ENCODE measurements at regions not wholly inside any gene's neighbourhood (a gene's known extent, or its start where the extent isn't known, plus 50 kb on each side); places are given as distances from the start of the nearest gene placed in this dataset.
"Not testable (repeated sequence)": the region's sequence is repeated elsewhere in the genome, so short reads cannot be mapped to it uniquely, and the experiment has no call there.

GRCh38 chr13:108096301-108096915 lies 118.9 kb downstream of the LIG4 start:
- DNase-seq (ENCODE audit: low spot score in 2 of 2): no peak
- H3K4me1 Mint-ChIP-seq: no peaks in the 10 kb centered on the region
- peaks cover 2% of the 10 kb centered on the region for H3K9me3 Mint-ChIP-seq
- no peak overlapping the region for H3K4me3 Mint-ChIP-seq
- ATAC-seq: no peak
- H3K36me3 Mint-ChIP-seq: no peaks in the 10 kb centered on the region
- H3K27ac Mint-ChIP-seq: no peak overlapping the region

GRCh38 chr13:108095036-108095435 lies 120.3 kb downstream of the LIG4 start:
- Mint-ChIP-seq H3K4me1 (no peaks in the 10 kb centered on the region), H3K36me3 (no peaks in the 10 kb centered on the region), H3K9me3 (peaks cover 2% of the 10 kb centered on the region), H3K27ac (no peak overlapping the region), H3K4me3 (no peak overlapping the region)
- no peak for ATAC-seq
- DNase-seq (ENCODE audit: low spot score in 2 of 2): no peak

- peaks cover 2% of the 10 kb centered on the region for H3K9me3 Mint-ChIP-seq
- ATAC-seq (no peak), DNase-seq (ENCODE audit: low spot score in 2 of 2) (no peak)
- H3K36me3 Mint-ChIP-seq: no peaks in the 10 kb centered on the region
- no peak overlapping the region for H3K27ac Mint-ChIP-seq
- no peak overlapping the region for H3K4me3 Mint-ChIP-seq
- no peaks in the 10 kb centered on the region for H3K4me1 Mint-ChIP-seq
Measured at GRCh38 chr13:108093616-108094015, 121.7 kb downstream of the LIG4 start.

- Mint-ChIP-seq H3K27ac (no peak overlapping the region), H3K36me3 (no peaks in the 10 kb centered on the region), H3K4me3 (no peak overlapping the region), H3K9me3 (peaks cover 4% of the 10 kb centered on the region), H3K4me1 (no peaks in the 10 kb centered on the region)
- DNase-seq (ENCODE audit: low spot score in 2 of 2) (no peak), ATAC-seq (no peak)
Measured at GRCh38 chr13:108087810-108088209, 127.5 kb downstream of the LIG4 start.

- no peak overlapping the region for H3K4me3 Mint-ChIP-seq
- H3K27ac Mint-ChIP-seq: no peak overlapping the region
- no peak for ATAC-seq
- peaks cover 4% of the 10 kb centered on the region for H3K9me3 Mint-ChIP-seq
- no peaks in the 10 kb centered on the region for H3K36me3 Mint-ChIP-seq
- H3K4me1 Mint-ChIP-seq: no peaks in the 10 kb centered on the region
- DNase-seq (ENCODE audit: low spot score in 2 of 2): no peak
Measured at GRCh38 chr13:108086678-108087077, 128.7 kb downstream of the LIG4 start.

GRCh38 chr13:108084840-108085239 lies 130.5 kb downstream of the LIG4 start:
- DNase-seq (ENCODE audit: low spot score in 2 of 2) (no peak), ATAC-seq (no peak)
- Mint-ChIP-seq H3K4me1 (no peaks in the 10 kb centered on the region), H3K36me3 (no peaks in the 10 kb centered on the region), H3K27ac (no peak overlapping the region), H3K4me3 (no peak overlapping the region), H3K9me3 (peaks cover 4% of the 10 kb centered on the region)

- H3K27ac Mint-ChIP-seq: no peak overlapping the region
- H3K36me3 Mint-ChIP-seq: no peaks in the 10 kb centered on the region
- H3K9me3 Mint-ChIP-seq: peaks cover 11% of the 10 kb centered on the region
- DNase-seq (ENCODE audit: low spot score in 2 of 2) (no peak), ATAC-seq (no peak)
- no peak overlapping the region for H3K4me3 Mint-ChIP-seq
- no peaks in the 10 kb centered on the region for H3K4me1 Mint-ChIP-seq
Measured at GRCh38 chr13:108083056-108083455, 132.3 kb downstream of the LIG4 start.

- no peaks in the 10 kb centered on the region for H3K4me1 Mint-ChIP-seq
- H3K27ac Mint-ChIP-seq: no peak overlapping the region
- ATAC-seq: no peak
- no peak overlapping the region for H3K4me3 Mint-ChIP-seq
- DNase-seq (ENCODE audit: low spot score in 2 of 2): no peak
- H3K9me3 Mint-ChIP-seq: peaks cover 12% of the 10 kb centered on the region
- H3K36me3 Mint-ChIP-seq: no peaks in the 10 kb centered on the region
Measured at GRCh38 chr13:108082481-108082880, 132.9 kb downstream of the LIG4 start.

GRCh38 chr13:108077284-108077683 lies 138.1 kb downstream of the LIG4 start:
- no peak for ATAC-seq
- Mint-ChIP-seq H3K27ac (no peak overlapping the region), H3K4me3 (no peak overlapping the region), H3K9me3 (peaks cover 24% of the 10 kb centered on the region), H3K36me3 (no peaks in the 10 kb centered on the region), H3K4me1 (no peaks in the 10 kb centered on the region)
- DNase-seq (ENCODE audit: low spot score in 2 of 2): no peak

GRCh38 chr13:108074429-108074828 lies 140.9 kb downstream of the LIG4 start:
- not testable (repeated sequence) for DNase-seq (ENCODE audit: low spot score in 2 of 2); H3K27ac Mint-ChIP-seq; H3K4me1 Mint-ChIP-seq; ATAC-seq; H3K36me3 Mint-ChIP-seq; H3K4me3 Mint-ChIP-seq
- peaks cover 35% of the 10 kb centered on the region for H3K9me3 Mint-ChIP-seq

GRCh38 chr13:108070925-108071324 lies 144.4 kb downstream of the LIG4 start:
- ATAC-seq: no peak
- Mint-ChIP-seq H3K9me3 (peaks cover 26% of the 10 kb centered on the region), H3K27ac (no peak overlapping the region), H3K4me1 (no peaks in the 10 kb centered on the region), H3K4me3 (no peak overlapping the region), H3K36me3 (no peaks in the 10 kb centered on the region)
- DNase-seq (ENCODE audit: low spot score in 2 of 2): no peak

GRCh38 chr13:108070491-108070890 lies 144.8 kb downstream of the LIG4 start:
- peaks cover 26% of the 10 kb centered on the region for H3K9me3 Mint-ChIP-seq
- H3K27ac Mint-ChIP-seq: no peak overlapping the region
- H3K36me3 Mint-ChIP-seq: no peaks in the 10 kb centered on the region
- no peaks in the 10 kb centered on the region for H3K4me1 Mint-ChIP-seq
- ATAC-seq (no peak), DNase-seq (ENCODE audit: low spot score in 2 of 2) (no peak)
- no peak overlapping the region for H3K4me3 Mint-ChIP-seq

GRCh38 chr13:108069521-108070210 lies 145.7 kb downstream of the LIG4 start:
- ATAC-seq (no peak), DNase-seq (ENCODE audit: low spot score in 2 of 2) (no peak)
- no peaks in the 10 kb centered on the region for H3K4me1 Mint-ChIP-seq
- peaks cover 26% of the 10 kb centered on the region for H3K9me3 Mint-ChIP-seq
- no peaks in the 10 kb centered on the region for H3K36me3 Mint-ChIP-seq
- H3K27ac Mint-ChIP-seq: no peak overlapping the region
- H3K4me3 Mint-ChIP-seq: no peak overlapping the region

- not testable (repeated sequence) for ATAC-seq; H3K9me3 Mint-ChIP-seq; H3K36me3 Mint-ChIP-seq; H3K27ac Mint-ChIP-seq; H3K4me3 Mint-ChIP-seq; H3K4me1 Mint-ChIP-seq; DNase-seq (ENCODE audit: low spot score in 2 of 2)
Measured at GRCh38 chr13:108064372-108064771, 151.0 kb downstream of the LIG4 start.

GRCh38 chr13:108060111-108060510 lies 155.2 kb downstream of the LIG4 start:
- H3K4me3 Mint-ChIP-seq: no peak overlapping the region
- ATAC-seq (no peak), DNase-seq (ENCODE audit: low spot score in 2 of 2) (no peak)
- no peaks in the 10 kb centered on the region for H3K4me1 Mint-ChIP-seq
- H3K27ac Mint-ChIP-seq: no peak overlapping the region
- H3K9me3 Mint-ChIP-seq: peaks cover 2% of the 10 kb centered on the region
- no peaks in the 10 kb centered on the region for H3K36me3 Mint-ChIP-seq

GRCh38 chr13:108056278-108056677 lies 159.1 kb downstream of the LIG4 start:
- Mint-ChIP-seq H3K4me1 (no peaks in the 10 kb centered on the region), H3K9me3 (peaks cover 4% of the 10 kb centered on the region), H3K36me3 (no peaks in the 10 kb centered on the region), H3K4me3 (no peak overlapping the region), H3K27ac (no peak overlapping the region)
- DNase-seq (ENCODE audit: low spot score in 2 of 2): no peak
- no peak for ATAC-seq

Measured in stimulated activated effector memory CD8-positive, alpha-beta T cell treated with anti-CD3 and anti-CD28 coated beads, Interleukin-12 subunit alpha, Interleukin-12 subunit beta, amount 100 ng/mL, for 72 hours (primary cell).